GM12891 (cell line): ENCODE measurements at regions not wholly inside any gene's neighbourhood (a gene's known extent, or its start where the extent isn't known, plus 50 kb on each side); places are given as distances from the start of the nearest gene placed in this dataset.

Experiments used
- POLR2A ChIP-seq: IDR thresholded peaks from 2 replicates; pipeline ENCODE4 v1.6.1; 2011; ENCODE audit warnings: low read depth, low read length, control low read depth
- POLR2AphosphoS5 ChIP-seq: IDR thresholded peaks from 2 replicates; pipeline ENCODE4 v1.6.1; 2011; ENCODE audit warnings: low read depth, low read length, control low read depth
- TAF1 ChIP-seq: IDR thresholded peaks from 2 replicates; pipeline ENCODE4 v1.6.1; 2011; ENCODE audit warnings: low read depth, low read length, control low read depth

DNA sequence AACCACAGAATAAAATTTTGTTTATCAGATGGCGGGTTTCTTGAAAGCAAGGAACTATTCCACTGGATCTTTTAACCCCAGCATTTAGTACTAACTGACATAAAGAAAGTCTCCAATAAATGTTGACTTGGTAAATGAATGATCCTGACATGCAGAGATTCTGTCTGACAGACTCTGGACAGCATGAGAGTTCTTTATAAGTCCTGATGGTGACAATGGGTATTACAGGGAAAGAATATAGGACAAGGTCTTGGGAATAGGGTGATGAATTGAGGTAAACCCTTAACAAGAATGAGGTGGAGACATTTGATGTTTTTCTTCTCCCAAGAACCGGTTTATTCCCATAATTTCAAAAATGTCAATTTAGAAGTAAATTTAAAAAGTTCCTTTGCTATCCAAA lies 453.9 kb downstream of the TUSC1 start:
- TF ChIP-seq POLR2AphosphoS5 = no peak
- no peak for TF ChIP-seq POLR2A
- TF ChIP-seq TAF1 = no peak
